H1 (cell line): ENCODE measurements at regions not wholly inside any gene's neighbourhood (a gene's known extent, or its start where the extent isn't known, plus 50 kb on each side); places are given as distances from the start of the nearest gene placed in this dataset.

Source experiments
- CHD7 ChIP-seq: fragments of 300-600 bp; sonication (generic); IDR thresholded peaks from 2 replicates; pipeline ENCODE4 v1.7.1; 2012; ENCODE audit warnings: low read length, moderate library complexity, mild to moderate bottlenecking, inconsistent platforms; ENCODE audit not compliant: insufficient replicate concordance
- E2F6 ChIP-seq: IDR thresholded peaks from 2 replicates; pipeline ENCODE4 v1.6.1; 2012; ENCODE audit warnings: inconsistent platforms
- SAP30 ChIP-seq: fragments of 300-600 bp; sonication (generic); IDR thresholded peaks from 2 replicates; pipeline ENCODE4 v1.7.1; 2012; ENCODE audit warnings: low read length, moderate library complexity, mild to moderate bottlenecking, inconsistent platforms; ENCODE audit not compliant: insufficient read depth, insufficient replicate concordance
- TEAD4 ChIP-seq: IDR thresholded peaks from 2 replicates; pipeline ENCODE4 v1.6.1; 2012; ENCODE audit warnings: low read depth, low read length, inconsistent platforms, mixed read lengths

GRCh38 chr4:62455871-62456270 is 1255.7 kb downstream of the ADGRL3 start (continued):
- TF ChIP-seq SAP30 (no peak), TEAD4 (no peak), CHD7 (no peak), E2F6 (no peak)
- TF ChIP-seq, all 59 proteins: peak for 0
